ENCODE measurements at regions not wholly inside any gene's neighbourhood (a gene's known extent, or its start where the extent isn't known, plus 50 kb on each side); places are given as distances from the start of the nearest gene placed in this dataset.

- no peak for TF ChIP-seq POLR2A (IDR thresholded peaks at IDR 0.05; ENCODE audit: low read length)
- no peak for TF ChIP-seq ZFP36 (IDR thresholded peaks at IDR 0.05; ENCODE audit: borderline replicate concordance, partially characterized antibody)
- TF ChIP-seq, protein P1, sequence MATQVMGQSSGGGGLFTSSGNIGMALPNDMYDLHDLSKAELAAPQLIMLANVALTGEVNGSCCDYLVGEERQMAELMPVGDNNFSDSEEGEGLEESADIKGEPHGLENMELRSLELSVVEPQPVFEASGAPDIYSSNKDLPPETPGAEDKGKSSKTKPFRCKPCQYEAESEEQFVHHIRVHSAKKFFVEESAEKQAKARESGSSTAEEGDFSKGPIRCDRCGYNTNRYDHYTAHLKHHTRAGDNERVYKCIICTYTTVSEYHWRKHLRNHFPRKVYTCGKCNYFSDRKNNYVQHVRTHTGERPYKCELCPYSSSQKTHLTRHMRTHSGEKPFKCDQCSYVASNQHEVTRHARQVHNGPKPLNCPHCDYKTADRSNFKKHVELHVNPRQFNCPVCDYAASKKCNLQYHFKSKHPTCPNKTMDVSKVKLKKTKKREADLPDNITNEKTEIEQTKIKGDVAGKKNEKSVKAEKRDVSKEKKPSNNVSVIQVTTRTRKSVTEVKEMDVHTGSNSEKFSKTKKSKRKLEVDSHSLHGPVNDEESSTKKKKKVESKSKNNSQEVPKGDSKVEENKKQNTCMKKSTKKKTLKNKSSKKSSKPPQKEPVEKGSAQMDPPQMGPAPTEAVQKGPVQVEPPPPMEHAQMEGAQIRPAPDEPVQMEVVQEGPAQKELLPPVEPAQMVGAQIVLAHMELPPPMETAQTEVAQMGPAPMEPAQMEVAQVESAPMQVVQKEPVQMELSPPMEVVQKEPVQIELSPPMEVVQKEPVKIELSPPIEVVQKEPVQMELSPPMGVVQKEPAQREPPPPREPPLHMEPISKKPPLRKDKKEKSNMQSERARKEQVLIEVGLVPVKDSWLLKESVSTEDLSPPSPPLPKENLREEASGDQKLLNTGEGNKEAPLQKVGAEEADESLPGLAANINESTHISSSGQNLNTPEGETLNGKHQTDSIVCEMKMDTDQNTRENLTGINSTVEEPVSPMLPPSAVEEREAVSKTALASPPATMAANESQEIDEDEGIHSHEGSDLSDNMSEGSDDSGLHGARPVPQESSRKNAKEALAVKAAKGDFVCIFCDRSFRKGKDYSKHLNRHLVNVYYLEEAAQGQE (IDR thresholded peaks at IDR 0.05): no peak
- TF ChIP-seq NFE2L2 (conservative IDR thresholded peaks at IDR 0.05; ENCODE audit: low read length): no peak
- TF ChIP-seq, protein P2, sequence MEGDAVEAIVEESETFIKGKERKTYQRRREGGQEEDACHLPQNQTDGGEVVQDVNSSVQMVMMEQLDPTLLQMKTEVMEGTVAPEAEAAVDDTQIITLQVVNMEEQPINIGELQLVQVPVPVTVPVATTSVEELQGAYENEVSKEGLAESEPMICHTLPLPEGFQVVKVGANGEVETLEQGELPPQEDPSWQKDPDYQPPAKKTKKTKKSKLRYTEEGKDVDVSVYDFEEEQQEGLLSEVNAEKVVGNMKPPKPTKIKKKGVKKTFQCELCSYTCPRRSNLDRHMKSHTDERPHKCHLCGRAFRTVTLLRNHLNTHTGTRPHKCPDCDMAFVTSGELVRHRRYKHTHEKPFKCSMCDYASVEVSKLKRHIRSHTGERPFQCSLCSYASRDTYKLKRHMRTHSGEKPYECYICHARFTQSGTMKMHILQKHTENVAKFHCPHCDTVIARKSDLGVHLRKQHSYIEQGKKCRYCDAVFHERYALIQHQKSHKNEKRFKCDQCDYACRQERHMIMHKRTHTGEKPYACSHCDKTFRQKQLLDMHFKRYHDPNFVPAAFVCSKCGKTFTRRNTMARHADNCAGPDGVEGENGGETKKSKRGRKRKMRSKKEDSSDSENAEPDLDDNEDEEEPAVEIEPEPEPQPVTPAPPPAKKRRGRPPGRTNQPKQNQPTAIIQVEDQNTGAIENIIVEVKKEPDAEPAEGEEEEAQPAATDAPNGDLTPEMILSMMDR (IDR thresholded peaks at IDR 0.05): no peak
- no peak for TF ChIP-seq USF2 (IDR thresholded peaks at IDR 0.05)
- no peak for TF ChIP-seq ESRRA (IDR thresholded peaks at IDR 0.05; ENCODE audit: borderline replicate concordance, low read length)
- no peak for TF ChIP-seq MAFK (IDR thresholded peaks at IDR 0.05; ENCODE audit: partially characterized antibody)
Measured at GRCh38 chr17:71966055-71966454, 154.8 kb upstream of the SOX9 start.
